H1 (cell line): ENCODE measurements at regions not wholly inside any gene's neighbourhood (a gene's known extent, or its start where the extent isn't known, plus 50 kb on each side); places are given as distances from the start of the nearest gene placed in this dataset.

Source experiments
- CTCF ChIP-seq, 3 experiments: IDR thresholded peaks; 1 replicate in 2 of 3; 2 replicates in 1 of 3; pipeline versions ENCODE4 v1.5.1 to v1.6.1; 2011; ENCODE audit warnings: low read length in 3 of 3, mild to moderate bottlenecking in 3 of 3, inconsistent platforms in 2 of 3, low read depth in 1 of 3, moderate library complexity in 1 of 3; ENCODE audit not compliant: insufficient read depth in 1 of 3; ENCODE audit errors: control extremely low read depth in 1 of 3
- EZH2 ChIP-seq: fragments of 200-600 bp; sonication (generic); IDR thresholded peaks from 2 replicates; pipeline ENCODE4 v1.7.1; 2012; ENCODE audit warnings: low read depth, mild to moderate bottlenecking, moderate library complexity, low read length, inconsistent platforms; ENCODE audit not compliant: severe bottlenecking
- KDM1A ChIP-seq: fragments of 200-600, 300-600 bp; sonication (generic); IDR thresholded peaks from 2 replicates; pipeline ENCODE4 v1.7.1; 2016; ENCODE audit warnings: mild to moderate bottlenecking, low read length, borderline replicate concordance
- POLR2A ChIP-seq, 2 experiments: IDR thresholded peaks; 1 replicate in 1 of 2; 2 replicates in 1 of 2; pipeline ENCODE4 v1.6.1; 2011; ENCODE audit warnings: low read depth in 2 of 2, low read length in 2 of 2, mild to moderate bottlenecking in 2 of 2; ENCODE audit errors: control extremely low read depth in 1 of 2
- POLR2AphosphoS5 ChIP-seq: IDR thresholded peaks from 2 replicates; pipeline ENCODE4 v1.6.1; 2011; ENCODE audit warnings: low read depth, low read length
- RAD21 ChIP-seq, 2 experiments: IDR thresholded peaks in 1 of 2; conservative IDR thresholded peaks in 1 of 2; 2 replicates each; pipeline ENCODE4 v1.6.1; 2011; ENCODE audit warnings: low read depth in 2 of 2, low read length in 2 of 2, improper control_type of control experiment in 1 of 2, inconsistent platforms in 1 of 2, mild to moderate bottlenecking in 1 of 2, moderate library complexity in 1 of 2

- no peak for TF ChIP-seq CTCF (IDR thresholded peaks at IDR 0.05; ENCODE audit: control extremely low read depth in 1 of 3, insufficient read depth in 1 of 3, low read depth in 1 of 3, low read length in 3 of 3)
- no peak for TF ChIP-seq EZH2
- no peak for TF ChIP-seq POLR2AphosphoS5
- TF ChIP-seq RAD21 (IDR thresholded peaks at IDR 0.05 in 1 of 2, conservative IDR thresholded peaks at IDR 0.05 in 1 of 2; ENCODE audit: low read depth in 2 of 2, low read length in 2 of 2): no peak
- no peak for TF ChIP-seq POLR2A (IDR thresholded peaks at IDR 0.05; ENCODE audit: control extremely low read depth in 1 of 2, low read depth in 2 of 2, low read length in 2 of 2)
- no peak for TF ChIP-seq KDM1A
Measured at GRCh38 chr7:153354071-153354470, 594.5 kb downstream of the ACTR3B start.
